Natural killer cell treated with Interleukin-12 subunit alpha and Interleukin-12 subunit beta and Interleukin-15 and Interleukin-18, amount 100 ng/mL, for 72 hours (primary cell): ENCODE measurements at regions not wholly inside any gene's neighbourhood (a gene's known extent, or its start where the extent isn't known, plus 50 kb on each side); places are given as distances from the start of the nearest gene placed in this dataset.

ENCODE experiments used
- ATAC-seq, 2 donors: fragments of 150-1000 bp; cut with Tn5 transposase in 1 of 2; sonication (Bioruptor Pico), chemical (Tn5 transposase) in 1 of 2; 2 replicates each; pipeline ENCODE4 v1.10.0; 2021
- DNase-seq: peaks from one replicate; pipeline ENCODE4 v3.0.0; 2022; ENCODE audit warnings: low spot score
- H3K27ac Mint-ChIP-seq, 2 donors: 1 replicate in 1 of 2; 2 replicates in 1 of 2; pipeline ENCODE4 v1.8.0; 2022; ENCODE audit warnings: mixed read lengths in 2 of 2, mild to moderate bottlenecking in 1 of 2, moderate library complexity in 1 of 2
- H3K27me3 Mint-ChIP-seq, 2 donors: 1 replicate in 1 of 2; 2 replicates in 1 of 2; pipeline ENCODE4 v1.8.0; 2022; ENCODE audit warnings: mixed read lengths in 2 of 2
- H3K36me3 Mint-ChIP-seq: one replicate; pipeline ENCODE4 v1.8.0; 2022; ENCODE audit warnings: mixed read lengths
- H3K4me1 Mint-ChIP-seq, 2 donors: 1 replicate in 1 of 2; 2 replicates in 1 of 2; pipeline ENCODE4 v1.8.0; 2022; ENCODE audit warnings: low read depth in 2 of 2, mixed read lengths in 2 of 2, mild to moderate bottlenecking in 1 of 2
- H3K4me3 Mint-ChIP-seq: one replicate; pipeline ENCODE4 v1.8.0; 2022; ENCODE audit warnings: mixed read lengths
- H3K9me3 Mint-ChIP-seq: 2 replicates; pipeline ENCODE4 v1.8.0; 2022; ENCODE audit warnings: mixed read lengths

DNA sequence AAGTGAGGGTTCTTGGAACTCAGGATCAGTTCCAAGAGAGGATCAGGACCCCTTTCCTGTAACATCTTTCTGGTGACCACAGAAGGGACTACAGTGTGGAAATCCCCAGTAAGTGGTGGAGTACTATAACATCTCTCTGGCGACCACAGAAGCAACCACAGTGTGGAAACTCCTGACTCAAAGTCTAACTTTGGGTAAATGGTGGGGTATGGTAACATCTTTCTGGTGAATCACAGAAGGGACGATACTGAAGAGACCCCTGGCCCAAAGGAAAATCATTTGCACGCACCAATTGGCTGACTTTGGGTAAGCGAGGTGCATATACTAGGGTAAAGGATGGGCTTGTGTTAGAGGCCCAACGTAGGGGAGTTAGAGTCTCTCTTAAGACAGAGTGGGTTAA, 56.3 kb upstream of the GULP1 start:
- no peak overlapping the region for H3K4me3 Mint-ChIP-seq
- peak in 1 of 2 donors; percentile 38 for ATAC-seq
- DNase-seq: no peak
- H3K27me3 Mint-ChIP-seq: no peaks in the 10 kb centered on the region
- no peak overlapping the region for H3K27ac Mint-ChIP-seq
- peaks cover 13% of the 10 kb centered on the region for H3K9me3 Mint-ChIP-seq
- no peaks in the 10 kb centered on the region for H3K36me3 Mint-ChIP-seq
- H3K4me1 Mint-ChIP-seq: no peaks in the 10 kb centered on the region

DNA sequence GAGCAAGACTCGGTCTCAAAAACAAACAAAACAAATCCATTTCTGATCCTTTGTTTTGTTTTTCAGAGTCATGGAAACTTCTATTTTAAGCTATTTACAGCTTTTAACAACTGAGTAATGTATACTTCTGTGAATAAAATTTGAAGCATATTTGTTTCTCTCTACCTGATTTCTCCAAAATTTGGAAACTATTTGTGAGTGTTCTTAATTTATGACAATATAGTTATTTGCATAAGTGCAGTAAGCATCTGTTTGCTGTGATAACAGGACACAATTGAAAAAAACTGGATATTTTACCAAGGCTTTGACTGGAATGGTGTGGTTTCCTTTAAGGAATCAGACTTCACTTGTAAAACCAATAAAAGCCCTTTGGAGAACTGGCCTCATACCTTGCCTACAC, 53.3 kb upstream of the GULP1 start:
- H3K27me3 Mint-ChIP-seq: no peaks in the 10 kb centered on the region
- no peaks in the 10 kb centered on the region for H3K4me1 Mint-ChIP-seq
- DNase-seq (no peak), ATAC-seq (no peak)
- no peak overlapping the region for H3K27ac Mint-ChIP-seq
- H3K4me3 Mint-ChIP-seq: no peak overlapping the region
- no peaks in the 10 kb centered on the region for H3K36me3 Mint-ChIP-seq
- peaks cover 12% of the 10 kb centered on the region for H3K9me3 Mint-ChIP-seq
